ENCODE measurements at regions not wholly inside any gene's neighbourhood (a gene's known extent, or its start where the extent isn't known, plus 50 kb on each side); places are given as distances from the start of the nearest gene placed in this dataset.

- ATAC-seq (ENCODE audit: insufficient read depth, low read depth) (no peak), DNase-seq (no peak)
- Histone ChIP-seq H3K9ac (ENCODE audit: low read depth, low read length) (no peak overlapping the region), H3K4me2 (ENCODE audit: insufficient read depth, low read length) (no peak overlapping the region), H3K4me3 (ENCODE audit: low read depth in 1 of 2, low read length in 2 of 2) (no peak overlapping the region), H3K4me1 (ENCODE audit: insufficient read depth, low read length) (no peaks in the 10 kb centered on the region), H3K9me3 (ENCODE audit: insufficient read depth, low read length, severe bottlenecking) (peaks cover 3% of the 10 kb centered on the region), H3K27ac (ENCODE audit: low read length) (no peak overlapping the region), H2AFZ (ENCODE audit: low read depth, low read length) (no peak overlapping the region), H4K20me1 (ENCODE audit: insufficient read depth, low read length) (no peaks in the 10 kb centered on the region), H3K36me3 (ENCODE audit: insufficient read depth, low read length) (no peaks in the 10 kb centered on the region), H3K79me2 (ENCODE audit: insufficient read depth, low read length) (no peaks in the 10 kb centered on the region), H3K27me3 (ENCODE audit: insufficient read depth, low read length, poor library complexity) (peaks cover 4% of the 10 kb centered on the region)
- TF ChIP-seq CTCF (IDR thresholded peaks at IDR 0.05; ENCODE audit: borderline replicate concordance, extremely low read depth, low read length, poor library complexity, severe bottlenecking) = no peak
- TF ChIP-seq EZH2 (IDR thresholded peaks at IDR 0.05; ENCODE audit: borderline replicate concordance, low read depth, low read length, severe bottlenecking) = no peak
Measured at GRCh38 chr6:165871571-165871970, 208.5 kb upstream of the PDE10A start.

- H3K9me3 ChIP-seq (ENCODE audit: insufficient read depth, low read length, severe bottlenecking) = peaks cover 5% of the 10 kb centered on the region
- H3K4me2 ChIP-seq (ENCODE audit: insufficient read depth, low read length) = no peak overlapping the region
- ATAC-seq (ENCODE audit: insufficient read depth, low read depth) = no peak
- H3K36me3 ChIP-seq (ENCODE audit: insufficient read depth, low read length) = no peaks in the 10 kb centered on the region
- H4K20me1 ChIP-seq (ENCODE audit: insufficient read depth, low read length) = no peaks in the 10 kb centered on the region
- H3K9ac ChIP-seq (ENCODE audit: low read depth, low read length) = no peak overlapping the region
- H3K4me3 ChIP-seq (ENCODE audit: low read depth in 1 of 2, low read length in 2 of 2) = no peak overlapping the region
- H3K27ac ChIP-seq (ENCODE audit: low read length) = no peak overlapping the region
- no peak for TF ChIP-seq EZH2 (IDR thresholded peaks at IDR 0.05; ENCODE audit: borderline replicate concordance, low read depth, low read length, severe bottlenecking)
- no peak for TF ChIP-seq CTCF (IDR thresholded peaks at IDR 0.05; ENCODE audit: borderline replicate concordance, extremely low read depth, low read length, poor library complexity, severe bottlenecking)
- H3K79me2 ChIP-seq (ENCODE audit: insufficient read depth, low read length) = no peaks in the 10 kb centered on the region
- H3K4me1 ChIP-seq (ENCODE audit: insufficient read depth, low read length) = peaks cover 7% of the 10 kb centered on the region; the same call in 1 of the 2 replicates
- H3K27me3 ChIP-seq (ENCODE audit: insufficient read depth, low read length, poor library complexity) = no peaks in the 10 kb centered on the region
- DNase-seq = no peak
- H2AFZ ChIP-seq (ENCODE audit: low read depth, low read length) = no peak overlapping the region
Measured at GRCh38 chr6:165869526-165869925, 206.5 kb upstream of the PDE10A start.

GRCh38 chr6:165864925-165865324 lies 201.9 kb upstream of the PDE10A start:
- Histone ChIP-seq H3K4me1 (ENCODE audit: insufficient read depth, low read length) (peaks cover 8% of the 10 kb centered on the region; the same call in 1 of the 2 replicates), H3K36me3 (ENCODE audit: insufficient read depth, low read length) (no peaks in the 10 kb centered on the region), H3K9me3 (ENCODE audit: insufficient read depth, low read length, severe bottlenecking) (peaks cover 5% of the 10 kb centered on the region), H3K9ac (ENCODE audit: low read depth, low read length) (no peak overlapping the region), H3K27ac (ENCODE audit: low read length) (no peak overlapping the region), H4K20me1 (ENCODE audit: insufficient read depth, low read length) (no peaks in the 10 kb centered on the region), H3K79me2 (ENCODE audit: insufficient read depth, low read length) (no peaks in the 10 kb centered on the region), H3K4me2 (ENCODE audit: insufficient read depth, low read length) (no peak overlapping the region), H3K27me3 (ENCODE audit: insufficient read depth, low read length, poor library complexity) (no peaks in the 10 kb centered on the region), H2AFZ (ENCODE audit: low read depth, low read length) (no peak overlapping the region), H3K4me3 (ENCODE audit: low read depth in 1 of 2, low read length in 2 of 2) (no peak overlapping the region)
- no peak for TF ChIP-seq CTCF (IDR thresholded peaks at IDR 0.05; ENCODE audit: borderline replicate concordance, extremely low read depth, low read length, poor library complexity, severe bottlenecking)
- no peak for TF ChIP-seq EZH2 (IDR thresholded peaks at IDR 0.05; ENCODE audit: borderline replicate concordance, low read depth, low read length, severe bottlenecking)
- DNase-seq (peak; percentile 56), ATAC-seq (ENCODE audit: insufficient read depth, low read depth) (peak; percentile 88)

GRCh38 chr6:165864218-165864617 lies 201.2 kb upstream of the PDE10A start:
- no peaks in the 10 kb centered on the region for H4K20me1 ChIP-seq (ENCODE audit: insufficient read depth, low read length)
- no peak overlapping the region for H3K9ac ChIP-seq (ENCODE audit: low read depth, low read length)
- H3K4me3 ChIP-seq (ENCODE audit: low read depth in 1 of 2, low read length in 2 of 2) = no peak overlapping the region
- DNase-seq = no peak
- ATAC-seq (ENCODE audit: insufficient read depth, low read depth) = no peak
- H3K27me3 ChIP-seq (ENCODE audit: insufficient read depth, low read length, poor library complexity) = no peaks in the 10 kb centered on the region
- no peaks in the 10 kb centered on the region for H3K36me3 ChIP-seq (ENCODE audit: insufficient read depth, low read length)
- H3K4me1 ChIP-seq (ENCODE audit: insufficient read depth, low read length) = peaks cover 8% of the 10 kb centered on the region; the same call in 1 of the 2 replicates
- no peak overlapping the region for H3K4me2 ChIP-seq (ENCODE audit: insufficient read depth, low read length)
- peaks cover 4% of the 10 kb centered on the region for H3K9me3 ChIP-seq (ENCODE audit: insufficient read depth, low read length, severe bottlenecking)
- no peaks in the 10 kb centered on the region for H3K79me2 ChIP-seq (ENCODE audit: insufficient read depth, low read length)
- no peak overlapping the region for H3K27ac ChIP-seq (ENCODE audit: low read length)
- no peak for TF ChIP-seq EZH2 (IDR thresholded peaks at IDR 0.05; ENCODE audit: borderline replicate concordance, low read depth, low read length, severe bottlenecking)
- TF ChIP-seq CTCF (IDR thresholded peaks at IDR 0.05; ENCODE audit: borderline replicate concordance, extremely low read depth, low read length, poor library complexity, severe bottlenecking) = no peak
- no peak overlapping the region for H2AFZ ChIP-seq (ENCODE audit: low read depth, low read length)

Data from DND-41 (cell line).